ENCODE measurements at regions not wholly inside any gene's neighbourhood (a gene's known extent, or its start where the extent isn't known, plus 50 kb on each side); places are given as distances from the start of the nearest gene placed in this dataset.

DNA sequence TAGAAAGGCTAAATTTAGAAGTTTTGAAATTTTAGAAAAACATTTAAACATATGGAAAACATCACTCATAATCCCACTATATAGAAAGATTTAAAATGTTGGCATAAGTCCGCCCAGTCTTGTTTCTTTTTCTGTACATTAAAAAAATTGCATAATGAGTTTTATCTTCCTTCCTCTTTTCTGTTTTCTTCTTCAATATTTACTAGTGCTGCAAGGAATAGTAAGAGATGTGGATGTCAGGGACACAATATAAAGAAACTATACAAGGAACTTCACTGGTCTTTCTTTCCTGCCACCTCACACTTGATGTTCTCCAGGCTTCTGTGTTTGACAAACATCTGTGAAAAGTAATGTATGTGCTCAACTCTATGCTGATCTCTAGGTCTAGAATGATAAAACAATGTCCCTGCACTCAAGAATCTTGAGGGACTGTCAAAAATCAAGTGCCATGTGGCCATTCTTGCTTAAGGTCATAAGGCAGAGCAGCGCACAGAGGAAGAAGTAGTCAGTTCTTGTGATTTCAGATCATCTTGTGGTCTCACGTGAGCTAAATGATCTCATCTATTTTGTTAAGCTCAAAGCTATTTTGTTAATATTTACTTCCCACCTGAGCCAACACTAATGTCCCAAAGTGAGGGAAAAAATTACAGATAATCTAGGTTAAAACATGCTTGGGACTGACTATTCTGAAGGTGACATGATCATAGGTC is 186.9 kb upstream of the OBI1 start:
- DNase-seq, result no peak

GRCh38 chr13:78844106-78844505 is 185.2 kb upstream of the OBI1 start:
- no peak for DNase-seq

DNA sequence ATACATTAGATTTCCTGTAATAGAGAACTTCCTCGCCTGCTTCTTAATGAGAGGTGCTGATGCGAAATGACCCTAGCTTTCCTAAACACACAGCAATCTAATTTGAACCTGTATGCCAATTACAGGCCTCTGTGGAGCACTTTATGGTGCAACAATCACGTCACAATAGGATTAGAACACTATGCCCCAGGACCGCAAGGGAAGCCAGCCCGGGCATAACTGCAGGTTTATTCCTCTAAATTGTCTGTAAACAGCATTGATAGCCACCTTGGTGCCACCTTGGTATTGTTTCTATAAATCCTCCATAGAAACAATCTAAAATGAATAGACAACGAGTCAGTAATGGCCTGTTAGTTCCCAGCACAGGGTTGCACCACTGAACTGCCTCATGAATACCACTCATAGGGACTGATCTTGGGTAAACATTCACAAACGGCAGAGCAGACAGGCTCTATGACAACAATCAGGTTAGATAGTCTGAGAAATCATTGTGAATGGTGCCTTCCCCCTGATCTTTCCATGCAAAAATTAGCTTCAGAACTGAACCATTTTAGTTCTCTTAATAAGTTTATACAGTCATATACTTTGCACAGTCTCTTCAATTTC is 182.5 kb upstream of the OBI1 start:
- DNase-seq, result no peak

- DNase-seq, result no peak
These were observed 177.4 kb upstream of the OBI1 start for GRCh38 chr13:78836238-78836784.

- no peak for DNase-seq
These were observed 173.5 kb upstream of the OBI1 start for GRCh38 chr13:78832461-78832860.

GRCh38 chr13:78830508-78830907 is 171.6 kb upstream of the OBI1 start:
- DNase-seq, result no peak

GRCh38 chr13:78829821-78830220 is 170.9 kb upstream of the OBI1 start:
- DNase-seq, result no peak

DNA sequence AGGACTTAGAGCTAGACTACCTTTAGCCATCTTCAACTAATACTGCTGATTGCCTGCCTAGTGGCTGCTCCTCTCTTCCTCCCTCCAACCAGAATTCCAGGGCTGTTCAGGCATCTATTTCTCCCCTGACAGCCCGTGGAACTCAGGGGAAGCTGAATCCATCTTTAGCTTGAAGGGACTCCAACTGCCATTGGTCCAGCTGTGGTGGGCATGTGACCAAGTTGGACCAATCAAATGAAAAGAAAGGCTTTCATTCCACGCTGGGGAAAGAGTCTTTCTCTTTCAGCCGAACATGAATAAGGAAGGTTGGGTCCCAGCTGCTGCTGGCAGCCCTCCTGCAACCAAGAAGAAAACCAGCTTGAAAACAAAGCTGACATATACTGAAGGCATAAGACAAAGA is 168.5 kb upstream of the OBI1 start:
- no peak for DNase-seq

DNA sequence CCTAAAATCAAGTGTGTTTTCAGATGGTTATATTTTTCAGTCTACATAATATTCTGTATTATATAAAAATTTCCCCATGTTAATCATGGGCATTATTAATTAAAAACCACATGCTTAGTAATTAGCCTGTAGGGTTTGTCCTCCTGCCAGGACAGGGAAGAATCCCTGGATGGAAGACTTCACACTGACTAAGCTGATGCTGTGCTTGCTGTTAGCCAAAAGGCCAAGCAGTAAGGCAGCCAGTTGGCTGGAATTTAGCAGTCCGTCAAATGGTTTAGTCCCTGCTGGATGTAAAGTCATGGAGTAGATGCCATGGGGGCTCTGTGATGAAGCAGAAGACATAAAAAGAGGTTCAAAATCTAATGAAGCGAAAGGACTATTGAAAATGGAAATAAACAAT is 168.0 kb upstream of the OBI1 start:
- no peak for DNase-seq

DNA sequence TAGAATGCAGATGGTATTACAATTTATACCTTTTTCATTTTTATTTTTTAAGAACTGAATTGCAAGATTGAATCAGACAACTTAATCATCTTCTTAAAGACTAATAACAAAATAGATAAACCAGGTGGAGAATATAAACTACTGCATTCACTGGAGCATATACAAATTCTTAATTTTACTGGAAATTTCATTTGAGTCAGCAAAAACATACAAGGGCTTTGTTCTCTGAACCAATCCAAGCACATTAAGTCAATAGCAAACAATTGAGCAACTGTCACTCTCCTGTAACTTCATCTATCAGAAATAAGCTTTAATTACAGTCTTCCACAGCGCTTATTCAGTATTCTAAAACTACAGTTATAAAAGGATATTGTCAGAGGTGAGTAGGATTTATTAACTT is 167.4 kb upstream of the OBI1 start:
- no peak for DNase-seq

DNA sequence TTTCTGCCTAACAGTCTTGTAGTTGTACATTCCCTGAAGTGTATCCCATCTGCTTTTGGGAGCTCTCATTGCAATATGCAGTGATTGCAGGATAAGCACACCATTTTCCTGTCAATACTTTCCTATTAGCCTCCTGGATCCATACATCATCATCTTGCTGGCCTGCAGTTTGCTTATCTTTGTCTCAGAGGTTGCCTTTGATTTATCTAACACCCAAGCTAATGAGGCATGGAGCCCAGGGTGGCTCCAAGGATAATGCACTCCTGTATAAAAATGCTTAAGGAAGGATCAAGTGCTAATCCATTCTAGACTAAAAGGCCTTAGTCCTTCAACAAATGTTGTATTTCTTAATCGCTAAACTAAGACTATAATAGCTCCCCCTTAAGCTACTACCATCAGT is 161.6 kb upstream of the OBI1 start:
- DNase-seq, result no peak

GRCh38 chr13:78816592-78816991 is 157.6 kb upstream of the OBI1 start:
- DNase-seq, result no peak

DNA sequence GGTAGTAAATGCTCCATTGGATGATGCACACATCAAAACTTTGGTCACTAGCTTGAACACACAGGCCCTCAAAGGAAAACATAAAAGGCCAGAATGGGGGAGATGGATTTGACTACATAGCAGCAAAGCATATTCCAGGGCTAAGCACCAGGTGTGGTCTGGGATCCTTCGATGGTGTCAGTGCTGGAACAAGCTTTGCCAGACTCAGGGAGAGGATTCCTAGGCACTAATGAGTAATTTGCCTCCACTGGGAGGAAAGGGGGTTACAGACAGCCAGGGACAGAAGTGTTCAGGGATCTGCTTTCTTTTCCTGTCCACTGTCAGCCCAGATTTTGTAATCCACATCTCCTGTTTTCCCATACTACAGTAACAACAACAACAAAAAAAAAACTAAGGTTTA is 157.2 kb upstream of the OBI1 start:
- DNase-seq, result no peak

DNA sequence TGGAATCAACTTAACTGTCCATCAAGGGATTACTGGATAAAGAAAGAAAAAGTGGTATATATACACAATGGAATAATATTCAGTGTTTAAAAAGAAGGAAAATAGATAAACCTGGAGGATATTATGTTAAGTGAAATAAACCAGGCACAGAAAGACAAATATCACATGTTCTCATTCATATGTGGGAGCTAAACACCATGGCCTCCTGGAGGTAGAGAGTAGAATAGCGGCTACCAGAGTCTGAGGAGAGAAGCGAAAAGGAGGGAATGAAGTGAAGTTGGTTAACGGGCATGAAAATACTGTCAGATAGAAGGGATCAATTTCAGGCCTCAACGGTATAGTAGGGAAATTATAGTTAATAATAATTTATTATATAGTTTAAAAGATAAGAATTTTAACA is 147.5 kb upstream of the OBI1 start:
- no peak for DNase-seq

GRCh38 chr13:78802912-78803311 is 144.0 kb upstream of the OBI1 start:
- DNase-seq, result no peak

- no peak for DNase-seq
These were observed 128.2 kb upstream of the OBI1 start for GRCh38 chr13:78787190-78787589.

- no peak for DNase-seq
These were observed 127.5 kb upstream of the OBI1 start for GRCh38 chr13:78786459-78786858.

GRCh38 chr13:78785764-78786163 is 126.8 kb upstream of the OBI1 start:
- DNase-seq, result no peak

GRCh38 chr13:78784014-78784750 is 125.2 kb upstream of the OBI1 start:
- no peak for DNase-seq

DNA sequence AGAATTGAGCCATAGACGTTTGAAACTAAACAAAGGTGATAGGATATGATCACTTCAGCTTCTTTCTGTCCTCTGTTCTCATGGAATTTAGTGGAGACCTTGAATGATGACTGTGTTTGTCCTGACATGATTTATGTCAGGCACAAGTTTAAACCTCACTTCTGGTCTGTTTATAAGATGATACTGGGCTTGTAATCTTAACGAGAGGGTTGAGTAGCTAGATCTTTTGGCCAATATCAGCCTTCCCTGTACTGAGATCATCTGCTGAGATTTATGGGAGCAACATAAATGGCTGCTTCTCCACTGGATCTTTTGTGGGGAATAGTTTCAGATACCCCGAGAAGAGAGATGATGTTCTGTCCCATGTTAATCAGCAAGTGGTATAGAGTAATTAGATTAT is 121.8 kb upstream of the OBI1 start:
- no peak for DNase-seq

GRCh38 chr13:78779608-78780007 is 120.7 kb upstream of the OBI1 start:
- no peak for DNase-seq

DNA sequence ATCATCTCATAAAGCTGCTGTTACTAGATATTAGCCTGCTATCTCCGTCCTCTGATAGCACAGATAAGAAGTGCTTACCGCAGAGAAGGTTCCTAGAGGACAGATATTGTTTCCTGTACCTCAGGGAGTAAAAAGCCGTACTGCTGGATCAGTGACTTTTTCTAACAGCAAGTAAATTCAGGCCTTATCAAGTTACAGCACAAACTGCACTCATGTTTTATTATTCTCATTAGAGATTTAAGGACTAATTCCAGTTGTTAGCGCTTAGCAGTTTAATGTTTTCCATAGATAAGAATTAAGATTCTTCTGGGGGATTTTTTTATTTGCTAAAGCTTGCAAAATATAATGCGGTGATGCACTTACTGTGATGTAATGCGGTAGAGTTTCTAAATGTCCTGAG is 119.0 kb upstream of the OBI1 start:
- no peak for DNase-seq

GRCh38 chr13:78777396-78777795 is 118.4 kb upstream of the OBI1 start:
- DNase-seq, result no peak

- DNase-seq, result no peak
These were observed 114.0 kb upstream of the OBI1 start for GRCh38 chr13:78772933-78773332.
